ENCODE measurements at regions not wholly inside any gene's neighbourhood (a gene's known extent, or its start where the extent isn't known, plus 50 kb on each side); places are given as distances from the start of the nearest gene placed in this dataset.

GRCh38 chr14:25389948-25390347 lies 340.0 kb upstream of the STXBP6 start:
- H3K4me2 ChIP-seq (ENCODE audit: low read length): no peak overlapping the region
- H4K8ac ChIP-seq (ENCODE audit: low read depth, low read length): no peak overlapping the region
- H3K79me1 ChIP-seq (ENCODE audit: low read length): no peaks in the 10 kb centered on the region
- no peak overlapping the region for H2BK5ac ChIP-seq (ENCODE audit: low read depth, low read length, poor library complexity)
- no peak overlapping the region for H3K14ac ChIP-seq (ENCODE audit: low read length)
- DNase-seq: no peak
- no peaks in the 10 kb centered on the region for H3K4me1 ChIP-seq (ENCODE audit: control insufficient read depth in 1 of 2, insufficient read depth in 2 of 2, low read length in 2 of 2)
- H2AK5ac ChIP-seq (ENCODE audit: low read length): no peak overlapping the region
- H3K18ac ChIP-seq (ENCODE audit: low read length): no peak overlapping the region
- 100% methylated on average over 1 of the region's 2 CpGs for WGBS (ENCODE audit: extremely low coverage, insufficient coverage, insufficient read length)
- peaks cover 2% of the 10 kb centered on the region for H3K27me3 ChIP-seq (ENCODE audit: insufficient read depth, low read length)
- no peak overlapping the region for H4K91ac ChIP-seq (ENCODE audit: low read depth, low read length)
- no peak overlapping the region for H3K4me3 ChIP-seq (ENCODE audit: low read depth, low read length)
- H2BK12ac ChIP-seq (ENCODE audit: low read length): no peak overlapping the region
- H3K4ac ChIP-seq (ENCODE audit: low read depth, low read length): no peak overlapping the region
- H3K9ac ChIP-seq (ENCODE audit: low read length): no peak overlapping the region
- H3K79me2 ChIP-seq (ENCODE audit: control insufficient read depth, insufficient read depth, low read length, poor library complexity): no peaks in the 10 kb centered on the region
- no peak overlapping the region for H2AFZ ChIP-seq (ENCODE audit: insufficient read depth, low read length, poor library complexity)
- H3K23ac ChIP-seq (ENCODE audit: low read length): no peak overlapping the region
- H4K12ac ChIP-seq (ENCODE audit: low read depth, low read length): no peak overlapping the region
- no peak overlapping the region for H3K27ac ChIP-seq (ENCODE audit: low read depth, low read length)
- H3K9me3 ChIP-seq (ENCODE audit: insufficient read depth, low read depth, low read length): no peaks in the 10 kb centered on the region
- no peak overlapping the region for H2BK120ac ChIP-seq (ENCODE audit: insufficient read depth, low read length, poor library complexity)
- no peaks in the 10 kb centered on the region for H3K36me3 ChIP-seq (ENCODE audit: control insufficient read depth in 1 of 2, insufficient read depth in 2 of 2, low read length in 2 of 2)

- Histone ChIP-seq H3K27ac (ENCODE audit: low read depth, low read length) (no peak overlapping the region), H2BK5ac (ENCODE audit: low read depth, low read length, poor library complexity) (no peak overlapping the region), H3K27me3 (ENCODE audit: insufficient read depth, low read length) (no peaks in the 10 kb centered on the region), H2AK5ac (ENCODE audit: low read length) (no peak overlapping the region), H3K18ac (ENCODE audit: low read length) (no peak overlapping the region), H3K4me2 (ENCODE audit: low read length) (no peak overlapping the region), H3K14ac (ENCODE audit: low read length) (no peak overlapping the region), H4K91ac (ENCODE audit: low read depth, low read length) (no peak overlapping the region), H3K79me1 (ENCODE audit: low read length) (no peaks in the 10 kb centered on the region), H3K79me2 (ENCODE audit: control insufficient read depth, insufficient read depth, low read length, poor library complexity) (peaks cover 2% of the 10 kb centered on the region), H2BK120ac (ENCODE audit: insufficient read depth, low read length, poor library complexity) (no peak overlapping the region), H2AFZ (ENCODE audit: insufficient read depth, low read length, poor library complexity) (no peak overlapping the region), H3K4me1 (ENCODE audit: control insufficient read depth in 1 of 2, insufficient read depth in 2 of 2, low read length in 2 of 2) (no peaks in the 10 kb centered on the region), H3K9ac (ENCODE audit: low read length) (no peak overlapping the region), H2BK12ac (ENCODE audit: low read length) (no peak overlapping the region), H4K8ac (ENCODE audit: low read depth, low read length) (no peak overlapping the region), H3K36me3 (ENCODE audit: control insufficient read depth in 1 of 2, insufficient read depth in 2 of 2, low read length in 2 of 2) (no peaks in the 10 kb centered on the region), H3K23ac (ENCODE audit: low read length) (no peak overlapping the region), H3K4me3 (ENCODE audit: low read depth, low read length) (no peak overlapping the region), H4K12ac (ENCODE audit: low read depth, low read length) (no peak overlapping the region), H3K4ac (ENCODE audit: low read depth, low read length) (no peak overlapping the region), H3K9me3 (ENCODE audit: insufficient read depth, low read depth, low read length) (no peaks in the 10 kb centered on the region)
- WGBS (ENCODE audit: extremely low coverage, insufficient coverage, insufficient read length): no CpG with 5 or more reads among the region's 3 CpGs
- no peak for DNase-seq
These were observed 331.6 kb upstream of the STXBP6 start for GRCh38 chr14:25381498-25381897.

- H2BK12ac ChIP-seq (ENCODE audit: low read length): no peak overlapping the region
- H4K91ac ChIP-seq (ENCODE audit: low read depth, low read length): no peak overlapping the region
- no peak overlapping the region for H3K9ac ChIP-seq (ENCODE audit: low read length)
- no peaks in the 10 kb centered on the region for H3K36me3 ChIP-seq (ENCODE audit: control insufficient read depth in 1 of 2, insufficient read depth in 2 of 2, low read length in 2 of 2)
- H3K27ac ChIP-seq (ENCODE audit: low read depth, low read length): no peak overlapping the region
- H3K4ac ChIP-seq (ENCODE audit: low read depth, low read length): no peak overlapping the region
- no peak overlapping the region for H2BK5ac ChIP-seq (ENCODE audit: low read depth, low read length, poor library complexity)
- H3K4me1 ChIP-seq (ENCODE audit: control insufficient read depth in 1 of 2, insufficient read depth in 2 of 2, low read length in 2 of 2): no peaks in the 10 kb centered on the region
- DNase-seq: no peak
- no peak overlapping the region for H3K4me2 ChIP-seq (ENCODE audit: low read length)
- H3K4me3 ChIP-seq (ENCODE audit: low read depth, low read length): no peak overlapping the region
- no peak overlapping the region for H4K8ac ChIP-seq (ENCODE audit: low read depth, low read length)
- H2AK5ac ChIP-seq (ENCODE audit: low read length): no peak overlapping the region
- no peaks in the 10 kb centered on the region for H3K9me3 ChIP-seq (ENCODE audit: insufficient read depth, low read depth, low read length)
- no peaks in the 10 kb centered on the region for H3K27me3 ChIP-seq (ENCODE audit: insufficient read depth, low read length)
- H2BK120ac ChIP-seq (ENCODE audit: insufficient read depth, low read length, poor library complexity): no peak overlapping the region
- WGBS (ENCODE audit: extremely low coverage, insufficient coverage, insufficient read length): no CpG with 5 or more reads among the region's 2 CpGs
- H3K79me2 ChIP-seq (ENCODE audit: control insufficient read depth, insufficient read depth, low read length, poor library complexity): no peaks in the 10 kb centered on the region
- no peak overlapping the region for H2AFZ ChIP-seq (ENCODE audit: insufficient read depth, low read length, poor library complexity)
- H3K18ac ChIP-seq (ENCODE audit: low read length): no peak overlapping the region
- no peak overlapping the region for H3K23ac ChIP-seq (ENCODE audit: low read length)
- no peak overlapping the region for H3K14ac ChIP-seq (ENCODE audit: low read length)
- no peak overlapping the region for H4K12ac ChIP-seq (ENCODE audit: low read depth, low read length)
- H3K79me1 ChIP-seq (ENCODE audit: low read length): no peaks in the 10 kb centered on the region
These were observed 325.7 kb upstream of the STXBP6 start for GRCh38 chr14:25375639-25376038.

- Histone ChIP-seq H3K23ac (ENCODE audit: low read length) (no peak overlapping the region), H3K79me2 (ENCODE audit: control insufficient read depth, insufficient read depth, low read length, poor library complexity) (no peaks in the 10 kb centered on the region), H3K4ac (ENCODE audit: low read depth, low read length) (no peak overlapping the region), H3K4me3 (ENCODE audit: low read depth, low read length) (no peak overlapping the region), H2AFZ (ENCODE audit: insufficient read depth, low read length, poor library complexity) (no peak overlapping the region), H3K4me1 (ENCODE audit: control insufficient read depth in 1 of 2, insufficient read depth in 2 of 2, low read length in 2 of 2) (no peaks in the 10 kb centered on the region), H2BK12ac (ENCODE audit: low read length) (no peak overlapping the region), H4K12ac (ENCODE audit: low read depth, low read length) (no peak overlapping the region), H2BK5ac (ENCODE audit: low read depth, low read length, poor library complexity) (no peak overlapping the region), H2BK120ac (ENCODE audit: insufficient read depth, low read length, poor library complexity) (no peak overlapping the region), H3K9me3 (ENCODE audit: insufficient read depth, low read depth, low read length) (no peaks in the 10 kb centered on the region), H4K8ac (ENCODE audit: low read depth, low read length) (no peak overlapping the region), H2AK5ac (ENCODE audit: low read length) (no peak overlapping the region), H3K36me3 (ENCODE audit: control insufficient read depth in 1 of 2, insufficient read depth in 2 of 2, low read length in 2 of 2) (no peaks in the 10 kb centered on the region), H3K14ac (ENCODE audit: low read length) (no peak overlapping the region), H3K18ac (ENCODE audit: low read length) (no peak overlapping the region), H3K79me1 (ENCODE audit: low read length) (no peaks in the 10 kb centered on the region), H3K27me3 (ENCODE audit: insufficient read depth, low read length) (no peaks in the 10 kb centered on the region), H3K4me2 (ENCODE audit: low read length) (no peak overlapping the region), H4K91ac (ENCODE audit: low read depth, low read length) (no peak overlapping the region), H3K27ac (ENCODE audit: low read depth, low read length) (no peak overlapping the region), H3K9ac (ENCODE audit: low read length) (no peak overlapping the region)
- DNase-seq: peak in 1 of 2 donors; percentile 4
- WGBS (ENCODE audit: extremely low coverage, insufficient coverage, insufficient read length): no CpG with 5 or more reads among the region's 1 CpG
These were observed 321.1 kb upstream of the STXBP6 start for GRCh38 chr14:25371068-25371467.
